ENCODE measurements at regions not wholly inside any gene's neighbourhood (a gene's known extent, or its start where the extent isn't known, plus 50 kb on each side); places are given as distances from the start of the nearest gene placed in this dataset.

GRCh38 chr16:51569203-51569931 lies 418.3 kb upstream of the SALL1 start:
- peak; percentile 78 for DNase-seq

- no peak for DNase-seq
Measured at GRCh38 chr16:51567911-51568310, 416.8 kb upstream of the SALL1 start.

GRCh38 chr16:51565184-51565583 lies 414.1 kb upstream of the SALL1 start:
- no peak for DNase-seq

- no peak for DNase-seq
Measured at GRCh38 chr16:51562891-51563290, 411.8 kb upstream of the SALL1 start.

- DNase-seq: no peak
Measured at GRCh38 chr16:51559901-51560300, 408.8 kb upstream of the SALL1 start.

GRCh38 chr16:51557670-51558069 lies 406.6 kb upstream of the SALL1 start:
- no peak for DNase-seq

- DNase-seq: peak; percentile 45
Measured at GRCh38 chr16:51556694-51557340, 405.7 kb upstream of the SALL1 start.

- DNase-seq: no peak
Measured at GRCh38 chr16:51553910-51554309, 402.8 kb upstream of the SALL1 start.

GRCh38 chr16:51553314-51553713 lies 402.2 kb upstream of the SALL1 start:
- no peak for DNase-seq

GRCh38 chr16:51550800-51551347 lies 399.8 kb upstream of the SALL1 start:
- no peak for DNase-seq

GRCh38 chr16:51549836-51550235 lies 398.8 kb upstream of the SALL1 start:
- DNase-seq: no peak

- DNase-seq: no peak
Measured at GRCh38 chr16:51545951-51546350, 394.9 kb upstream of the SALL1 start.

- DNase-seq: no peak
Measured at GRCh38 chr16:51544851-51545467, 393.9 kb upstream of the SALL1 start.

- DNase-seq: no peak
Measured at GRCh38 chr16:51543971-51544370, 392.9 kb upstream of the SALL1 start.

GRCh38 chr16:51542981-51543815 lies 392.1 kb upstream of the SALL1 start:
- DNase-seq: no peak

- peak; percentile 25 for DNase-seq
Measured at GRCh38 chr16:51540259-51540658, 389.2 kb upstream of the SALL1 start.

- peak; percentile 81 for DNase-seq
Measured at GRCh38 chr16:51538707-51539498, 387.8 kb upstream of the SALL1 start.

GRCh38 chr16:51535591-51535990 lies 384.5 kb upstream of the SALL1 start:
- no peak for DNase-seq

GRCh38 chr16:51532551-51532950 lies 381.5 kb upstream of the SALL1 start:
- no peak for DNase-seq

- no peak for DNase-seq
Measured at GRCh38 chr16:51531271-51531670, 380.2 kb upstream of the SALL1 start.

- DNase-seq: no peak
Measured at GRCh38 chr16:51527349-51527748, 376.3 kb upstream of the SALL1 start.

GRCh38 chr16:51526621-51527020 lies 375.6 kb upstream of the SALL1 start:
- DNase-seq: no peak
